A549 (cell line): ENCODE measurements at regions not wholly inside any gene's neighbourhood (a gene's known extent, or its start where the extent isn't known, plus 50 kb on each side); places are given as distances from the start of the nearest gene placed in this dataset.

ENCODE experiments used
- ATAC-seq, 2 experiments: fragments of 200-7000 bp in 1 of 2; fragments of >200 bp in 1 of 2; cut with Nextera tagmentation in 1 of 2; cut with Tn5 transposase in 1 of 2; 3 replicates each; pipeline versions ENCODE4 v1.8.0 to v1.9.1; 2018 to 2020; ENCODE audit warnings: mild to moderate bottlenecking in 1 of 2, moderate library complexity in 1 of 2
- CTCF ChIA-PET: fragments of 300-600 bp; sonication (Branson Sonifier 250); formaldehyde crosslinking; extraction: SDS; loops from one replicate; lab custom pipeline; 2021; ENCODE audit warnings: antibody characterized with exemption, inconsistent platforms; lab: Yijun Ruan, JAX
- POLR2A ChIA-PET: fragments of 350-600 bp; formaldehyde crosslinking; extraction: SDS; loops from one replicate; lab custom pipeline; 2021; ENCODE audit warnings: antibody characterized with exemption, inconsistent platforms; lab: Yijun Ruan, JAX
- DNase-seq, 2 experiments: peaks; one replicate each; pipeline versions ENCODE4 v3.0.0 to v3.0.0-alpha.2; 2011 to 2016; ENCODE audit warnings: low read depth in 1 of 2, low spot score in 1 of 2
- FAIRE-seq: peaks from 2 replicates; lab custom pipeline; 2011; peaks lifted over from hg19 to GRCh38; lab: Jason Lieb, UNC
- H3K27ac ChIP-seq, 2 experiments: fragments of >200 bp; sonication (Bioruptor Twin); formaldehyde crosslinking; 3 replicates each; pipeline ENCODE4 v1.5.1; 2016 to 2017
- H3K4me1 ChIP-seq: fragments of >200 bp; sonication (Bioruptor Twin); formaldehyde crosslinking; 3 replicates; pipeline ENCODE4 v1.6.1; 2016
- H3K4me2 ChIP-seq: fragments of >200 bp; sonication (Bioruptor Twin); formaldehyde crosslinking; 3 replicates; pipeline ENCODE4 v1.6.1; 2016
- H3K4me3 ChIP-seq: fragments of >200 bp; sonication (Bioruptor Twin); formaldehyde crosslinking; 3 replicates; pipeline ENCODE4 v1.5.1; 2016
- H3K9me3 ChIP-seq: fragments of >200 bp; sonication (Bioruptor Twin); formaldehyde crosslinking; 3 replicates; pipeline ENCODE4 v1.6.1; 2016
- ATOH8 ChIP-seq: fragments of 250-450 bp; sonication (Bioruptor Pico); IDR thresholded peaks from 2 replicates; pipeline ENCODE4 v1.5.0; 2020; ENCODE audit warnings: low read depth, mild to moderate bottlenecking, moderate library complexity
- BHLHE40 ChIP-seq: IDR thresholded peaks from 2 replicates; pipeline ENCODE4 v1.6.1; 2012; ENCODE audit warnings: low read depth, low read length, inconsistent platforms
- CBX2 ChIP-seq: fragments of 200-600 bp; sonication (generic); IDR thresholded peaks from 2 replicates; pipeline ENCODE4 v1.6.1; 2016; ENCODE audit warnings: low read depth, mild to moderate bottlenecking, borderline replicate concordance
- EHMT2 ChIP-seq: fragments of 200-600 bp; sonication (generic); IDR thresholded peaks from 2 replicates; pipeline ENCODE4 v1.6.1; 2016; ENCODE audit warnings: antibody characterized with exemption, low read depth, mild to moderate bottlenecking, moderate library complexity
- FOSB ChIP-seq: fragments of 250-450 bp; sonication (Bioruptor Pico); IDR thresholded peaks from 2 replicates; pipeline ENCODE4 v1.5.0; 2020; ENCODE audit warnings: mild to moderate bottlenecking, moderate library complexity
- FOXS1 ChIP-seq: fragments of 250-450 bp; sonication (Bioruptor Pico); IDR thresholded peaks from 2 replicates; pipeline ENCODE4 v1.5.0; 2020; ENCODE audit warnings: mild to moderate bottlenecking, moderate library complexity
- GATA3 ChIP-seq: IDR thresholded peaks from 2 replicates; pipeline ENCODE4 v1.6.1; 2012; ENCODE audit warnings: borderline replicate concordance
- HDAC2 ChIP-seq: fragments of 200-600 bp; sonication (generic); IDR thresholded peaks from 2 replicates; pipeline ENCODE4 v1.6.1; 2016
- HOXA7 ChIP-seq: fragments of 250-450 bp; sonication (Bioruptor Pico); IDR thresholded peaks from 2 replicates; pipeline ENCODE4 v1.5.0; 2020; ENCODE audit warnings: mild to moderate bottlenecking, moderate library complexity
- HOXB13 ChIP-seq: fragments of 250-450 bp; sonication (Bioruptor Pico); IDR thresholded peaks from 2 replicates; pipeline ENCODE4 v1.5.0; 2020; ENCODE audit warnings: low read depth, mild to moderate bottlenecking, moderate library complexity
- KDM1A ChIP-seq: fragments of 200-600 bp; sonication (generic); IDR thresholded peaks from 2 replicates; pipeline ENCODE4 v1.6.1; 2016; ENCODE audit warnings: low read depth, mild to moderate bottlenecking
- KDM5A ChIP-seq: fragments of 200-600 bp; sonication (generic); IDR thresholded peaks from 2 replicates; pipeline ENCODE4 v1.6.1; 2016; ENCODE audit warnings: antibody characterized with exemption, mild to moderate bottlenecking
- MYC ChIP-seq: IDR thresholded peaks from 2 replicates; pipeline ENCODE4 v1.6.1; 2012; ENCODE audit warnings: mild to moderate bottlenecking, inconsistent platforms, low read length, improper control_type of control experiment, borderline replicate concordance
- NR3C1 ChIP-seq: fragments of >200 bp; sonication (Bioruptor Twin); formaldehyde crosslinking; IDR thresholded peaks from 3 replicates; pipeline ENCODE4 v1.6.1; 2017
- REST ChIP-seq: fragments of 200-600 bp; sonication (generic); IDR thresholded peaks from 2 replicates; pipeline ENCODE4 v1.6.1; 2016; ENCODE audit warnings: antibody characterized with exemption, mild to moderate bottlenecking, moderate library complexity
- SMC3 ChIP-seq: fragments of >200 bp; sonication (Bioruptor Twin); formaldehyde crosslinking; IDR thresholded peaks from 3 replicates; pipeline ENCODE4 v1.6.1; 2018; ENCODE audit warnings: inconsistent platforms
- TP53 ChIP-seq: fragments of 250-450 bp; sonication (Bioruptor Pico); IDR thresholded peaks from 2 replicates; pipeline ENCODE4 v1.5.0; 2021; ENCODE audit warnings: mild to moderate bottlenecking, moderate library complexity
- ZSCAN20 ChIP-seq: fragments of 250-450 bp; sonication (Bioruptor Pico); IDR thresholded peaks from 2 replicates; pipeline ENCODE4 v1.8.0; 2022; ENCODE audit warnings: mild to moderate bottlenecking, moderate library complexity
- WGBS: methylation state at CpG from one replicate; pipeline ENCODE4 v1.1.6; 2017; ENCODE audit errors: missing lambda C conversion rate; 5-methylcytosine and 5-hydroxymethylcytosine counted together
- TF ChIP-seq, protein P1 (sequence below): fragments of >200 bp; sonication (Bioruptor Twin); formaldehyde crosslinking; IDR thresholded peaks from 3 replicates; pipeline ENCODE4 v1.5.1; 2016
- TF ChIP-seq, protein P2 (sequence below): fragments of 450-650 bp; IDR thresholded peaks from 2 replicates; pipeline ENCODE4 v1.6.1; 2014; ENCODE audit warnings: antibody characterized with exemption

DNA sequence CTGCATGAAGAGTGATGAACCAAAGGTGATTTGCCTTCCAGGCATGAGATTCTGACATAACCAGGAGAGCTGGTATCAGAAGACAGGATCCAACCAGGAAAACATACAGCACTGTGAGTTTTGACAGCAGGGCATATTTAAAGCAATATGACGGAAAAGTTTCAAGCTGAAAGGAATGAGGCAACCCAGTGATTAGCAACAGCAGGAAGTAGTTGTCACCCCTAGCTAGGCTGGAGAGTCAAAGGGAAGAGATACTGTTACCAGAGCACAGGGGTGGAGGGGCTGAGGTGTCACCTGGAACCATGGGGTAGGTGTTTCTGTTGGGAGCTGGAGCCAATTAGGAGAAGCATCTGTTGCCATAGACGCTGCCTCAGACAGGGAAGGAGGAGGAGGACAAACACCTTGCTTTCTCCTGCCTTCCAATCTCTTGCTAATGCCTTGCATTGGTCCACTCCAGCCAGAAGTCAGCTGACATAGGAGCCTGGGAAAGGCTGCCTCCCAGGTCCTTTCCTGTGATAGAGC lies 125.4 kb upstream of the SORCS3 start:
- FAIRE-seq (no peak), ATAC-seq (no peak)
- CTCF ChIA-PET, result interaction anchor here (1.2 kb wide), 1 partner anchor 8 kb away, joined by 3 read pairs; no protein-coding TSS in a partner anchor

GRCh38 chr10:104516986-104517385 lies 124.1 kb upstream of the SORCS3 start:
- Histone ChIP-seq H3K4me2 (no peak overlapping the region), H3K4me1 (no peaks in the 10 kb centered on the region), H3K4me3 (no peak overlapping the region), H3K27ac (no peak overlapping the region), H3K9me3 (no peaks in the 10 kb centered on the region)
- no peak for TF ChIP-seq HDAC2
- TF ChIP-seq HOXA7 (CRISPR knock-in tag), result no peak
- TF ChIP-seq KDM5A, result no peak
- no peak for TF ChIP-seq EHMT2
- TF ChIP-seq REST, result no peak
- TF ChIP-seq ZSCAN20 (CRISPR knock-in tag), result no peak
- 22% methylated on average over 2 of the region's 2 CpGs for WGBS
- CTCF ChIA-PET, result interaction anchor here (1.2 kb wide), 1 partner anchor 10 kb away, joined by 3 read pairs; no protein-coding TSS in a partner anchor
- DNase-seq (no peak), FAIRE-seq (no peak), ATAC-seq (no peak)
- POLR2A ChIA-PET, result no interaction called here

More for the DNA sequence above, 125.4 kb upstream of the SORCS3 start:
- Histone ChIP-seq H3K27ac (no peak overlapping the region), H3K9me3 (no peaks in the 10 kb centered on the region), H3K4me1 (no peaks in the 10 kb centered on the region)
- 32% methylated on average over 2 of the region's 2 CpGs for WGBS
- TF ChIP-seq KDM1A (no peak), FOSB (CRISPR knock-in tag) (no peak), HDAC2 (no peak), TP53 (no peak), SMC3 (no peak), BHLHE40 (no peak), HOXB13 (CRISPR knock-in tag) (no peak), FOXS1 (CRISPR knock-in tag) (no peak), ATOH8 (no peak), NR3C1 (no peak), CBX2 (no peak), HOXA7 (CRISPR knock-in tag) (no peak), REST (no peak), MYC (no peak), GATA3 (no peak)
- TF ChIP-seq, protein P1, sequence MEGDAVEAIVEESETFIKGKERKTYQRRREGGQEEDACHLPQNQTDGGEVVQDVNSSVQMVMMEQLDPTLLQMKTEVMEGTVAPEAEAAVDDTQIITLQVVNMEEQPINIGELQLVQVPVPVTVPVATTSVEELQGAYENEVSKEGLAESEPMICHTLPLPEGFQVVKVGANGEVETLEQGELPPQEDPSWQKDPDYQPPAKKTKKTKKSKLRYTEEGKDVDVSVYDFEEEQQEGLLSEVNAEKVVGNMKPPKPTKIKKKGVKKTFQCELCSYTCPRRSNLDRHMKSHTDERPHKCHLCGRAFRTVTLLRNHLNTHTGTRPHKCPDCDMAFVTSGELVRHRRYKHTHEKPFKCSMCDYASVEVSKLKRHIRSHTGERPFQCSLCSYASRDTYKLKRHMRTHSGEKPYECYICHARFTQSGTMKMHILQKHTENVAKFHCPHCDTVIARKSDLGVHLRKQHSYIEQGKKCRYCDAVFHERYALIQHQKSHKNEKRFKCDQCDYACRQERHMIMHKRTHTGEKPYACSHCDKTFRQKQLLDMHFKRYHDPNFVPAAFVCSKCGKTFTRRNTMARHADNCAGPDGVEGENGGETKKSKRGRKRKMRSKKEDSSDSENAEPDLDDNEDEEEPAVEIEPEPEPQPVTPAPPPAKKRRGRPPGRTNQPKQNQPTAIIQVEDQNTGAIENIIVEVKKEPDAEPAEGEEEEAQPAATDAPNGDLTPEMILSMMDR, result no peak
- TF ChIP-seq, protein P2, sequence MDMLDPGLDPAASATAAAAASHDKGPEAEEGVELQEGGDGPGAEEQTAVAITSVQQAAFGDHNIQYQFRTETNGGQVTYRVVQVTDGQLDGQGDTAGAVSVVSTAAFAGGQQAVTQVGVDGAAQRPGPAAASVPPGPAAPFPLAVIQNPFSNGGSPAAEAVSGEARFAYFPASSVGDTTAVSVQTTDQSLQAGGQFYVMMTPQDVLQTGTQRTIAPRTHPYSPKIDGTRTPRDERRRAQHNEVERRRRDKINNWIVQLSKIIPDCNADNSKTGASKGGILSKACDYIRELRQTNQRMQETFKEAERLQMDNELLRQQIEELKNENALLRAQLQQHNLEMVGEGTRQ, result no peak
- TF ChIP-seq, all 56 proteins: peak for 0
- DNase-seq, result no peak
- no peak overlapping the region for H3K4me2 ChIP-seq
- no peak overlapping the region for H3K4me3 ChIP-seq
- POLR2A ChIA-PET, result no interaction called here
